Chondrocyte (in vitro differentiated cells): ENCODE measurements at regions not wholly inside any gene's neighbourhood (a gene's known extent, or its start where the extent isn't known, plus 50 kb on each side); places are given as distances from the start of the nearest gene placed in this dataset.

Experiments
- DNase-seq: peaks from one replicate; pipeline ENCODE4 v3.0.0; 2021; ENCODE audit warnings: mixed read lengths, low spot score
- H3K27ac Mint-ChIP-seq: one replicate; pipeline ENCODE4 v1.8.0; 2021; ENCODE audit warnings: mild to moderate bottlenecking, moderate library complexity, mixed read lengths; ENCODE audit not compliant: unreplicated experiment
- H3K27me3 Mint-ChIP-seq: 2 replicates; pipeline ENCODE4 v1.8.0; 2021; ENCODE audit warnings: low read depth, mixed read lengths
- H3K36me3 Mint-ChIP-seq: 2 replicates; pipeline ENCODE4 v1.8.0; 2021; ENCODE audit warnings: low read depth, mixed read lengths
- H3K4me1 Mint-ChIP-seq: 2 replicates; pipeline ENCODE4 v1.8.0; 2021; ENCODE audit warnings: low read depth, mild to moderate bottlenecking, mixed read lengths
- H3K4me3 Mint-ChIP-seq: one replicate; pipeline ENCODE4 v1.8.0; 2021; ENCODE audit warnings: mild to moderate bottlenecking, moderate library complexity, mixed read lengths; ENCODE audit not compliant: unreplicated experiment
- H3K9me3 Mint-ChIP-seq: 2 replicates; pipeline ENCODE4 v1.8.0; 2021; ENCODE audit warnings: low read depth, mixed read lengths
- TF ChIP-seq, protein P1 (sequence below): fragments of 200-600 bp; sonication (generic); IDR thresholded peaks from 2 replicates; pipeline ENCODE4 v1.5.0; 2021; ENCODE audit warnings: antibody characterized with exemption, mild to moderate bottlenecking, moderate library complexity

DNA sequence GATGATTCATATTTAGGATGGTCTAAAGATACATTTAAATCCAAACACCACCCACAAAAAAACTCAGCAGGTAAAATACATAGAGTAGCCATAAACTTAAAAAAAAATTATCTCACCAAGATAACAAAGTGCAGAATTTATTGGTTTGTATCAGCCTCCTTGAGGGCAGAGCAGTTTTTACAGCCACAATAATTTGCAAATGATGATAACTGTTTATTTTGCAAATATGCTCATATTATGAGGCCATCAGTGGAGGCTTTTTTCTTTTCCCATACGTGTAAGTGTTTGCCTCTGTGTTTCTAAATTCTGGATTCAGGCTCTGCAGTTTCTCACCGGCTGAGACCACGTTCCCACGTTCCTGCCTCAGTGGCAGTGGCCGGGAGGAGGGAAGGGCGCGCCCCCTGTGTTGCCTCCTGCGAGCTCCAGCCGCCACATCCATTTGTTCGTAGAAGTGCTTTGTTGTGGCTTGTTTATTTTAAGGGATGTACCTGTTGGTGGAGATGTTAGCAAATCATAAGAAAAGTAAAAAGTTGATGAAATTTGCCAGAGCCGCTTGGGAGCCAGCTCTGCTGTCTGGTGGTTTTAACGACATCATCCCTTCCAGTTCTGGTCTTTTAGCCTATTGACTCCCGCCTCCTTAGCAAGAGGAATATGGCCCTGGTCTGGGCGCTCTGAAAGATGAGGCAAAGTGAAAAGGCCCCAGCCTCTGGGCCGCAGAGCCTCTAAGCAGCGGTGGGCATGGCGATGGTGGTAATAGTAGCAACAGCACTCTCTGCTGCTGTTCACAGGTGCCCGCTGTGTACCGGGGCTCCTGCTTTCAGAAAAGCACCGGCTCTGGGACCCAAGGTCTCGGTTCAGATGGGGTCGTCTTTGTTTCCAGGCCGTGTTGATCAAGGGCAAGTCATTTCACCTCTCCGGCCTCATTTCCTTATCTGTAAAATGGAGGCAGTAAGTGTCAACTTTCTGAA is 66.7 kb upstream of the PPARA start:
- H3K36me3 Mint-ChIP-seq = peaks cover 2% of the 10 kb centered on the region
- no peaks in the 10 kb centered on the region for H3K27me3 Mint-ChIP-seq
- no peak overlapping the region for H3K27ac Mint-ChIP-seq
- H3K4me1 Mint-ChIP-seq = peaks cover 65% of the 10 kb centered on the region
- no peaks in the 10 kb centered on the region for H3K9me3 Mint-ChIP-seq
- peak; percentile 63 for DNase-seq
- TF ChIP-seq, protein P1, sequence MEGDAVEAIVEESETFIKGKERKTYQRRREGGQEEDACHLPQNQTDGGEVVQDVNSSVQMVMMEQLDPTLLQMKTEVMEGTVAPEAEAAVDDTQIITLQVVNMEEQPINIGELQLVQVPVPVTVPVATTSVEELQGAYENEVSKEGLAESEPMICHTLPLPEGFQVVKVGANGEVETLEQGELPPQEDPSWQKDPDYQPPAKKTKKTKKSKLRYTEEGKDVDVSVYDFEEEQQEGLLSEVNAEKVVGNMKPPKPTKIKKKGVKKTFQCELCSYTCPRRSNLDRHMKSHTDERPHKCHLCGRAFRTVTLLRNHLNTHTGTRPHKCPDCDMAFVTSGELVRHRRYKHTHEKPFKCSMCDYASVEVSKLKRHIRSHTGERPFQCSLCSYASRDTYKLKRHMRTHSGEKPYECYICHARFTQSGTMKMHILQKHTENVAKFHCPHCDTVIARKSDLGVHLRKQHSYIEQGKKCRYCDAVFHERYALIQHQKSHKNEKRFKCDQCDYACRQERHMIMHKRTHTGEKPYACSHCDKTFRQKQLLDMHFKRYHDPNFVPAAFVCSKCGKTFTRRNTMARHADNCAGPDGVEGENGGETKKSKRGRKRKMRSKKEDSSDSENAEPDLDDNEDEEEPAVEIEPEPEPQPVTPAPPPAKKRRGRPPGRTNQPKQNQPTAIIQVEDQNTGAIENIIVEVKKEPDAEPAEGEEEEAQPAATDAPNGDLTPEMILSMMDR = no peak
- no peak overlapping the region for H3K4me3 Mint-ChIP-seq

DNA sequence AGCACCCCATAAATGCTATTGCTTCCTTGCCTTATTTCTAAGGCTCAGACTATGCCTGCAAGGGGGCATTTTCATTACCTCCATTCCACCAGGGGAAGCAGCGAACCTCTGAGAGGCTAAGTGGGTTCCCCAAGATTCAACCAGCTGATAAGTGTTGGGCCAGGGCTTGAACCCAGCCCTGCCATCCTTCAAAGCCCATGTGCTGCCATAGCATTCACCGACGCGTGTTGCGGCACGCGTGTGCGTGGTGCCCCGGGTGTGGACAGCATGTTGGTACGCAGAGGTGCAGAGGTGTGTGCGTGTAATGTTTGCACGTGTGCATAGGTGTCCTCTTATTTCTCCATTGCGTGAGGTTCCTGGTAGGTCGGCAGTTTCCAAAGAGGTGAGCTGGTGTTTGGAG is 66.0 kb upstream of the PPARA start:
- no peak overlapping the region for H3K4me3 Mint-ChIP-seq
- no peak for DNase-seq
- H3K27ac Mint-ChIP-seq = no peak overlapping the region
- H3K4me1 Mint-ChIP-seq = peaks cover 65% of the 10 kb centered on the region
- TF ChIP-seq, protein P1 = no peak
- no peaks in the 10 kb centered on the region for H3K27me3 Mint-ChIP-seq
- H3K36me3 Mint-ChIP-seq = peaks cover 2% of the 10 kb centered on the region
- H3K9me3 Mint-ChIP-seq = no peaks in the 10 kb centered on the region

DNA sequence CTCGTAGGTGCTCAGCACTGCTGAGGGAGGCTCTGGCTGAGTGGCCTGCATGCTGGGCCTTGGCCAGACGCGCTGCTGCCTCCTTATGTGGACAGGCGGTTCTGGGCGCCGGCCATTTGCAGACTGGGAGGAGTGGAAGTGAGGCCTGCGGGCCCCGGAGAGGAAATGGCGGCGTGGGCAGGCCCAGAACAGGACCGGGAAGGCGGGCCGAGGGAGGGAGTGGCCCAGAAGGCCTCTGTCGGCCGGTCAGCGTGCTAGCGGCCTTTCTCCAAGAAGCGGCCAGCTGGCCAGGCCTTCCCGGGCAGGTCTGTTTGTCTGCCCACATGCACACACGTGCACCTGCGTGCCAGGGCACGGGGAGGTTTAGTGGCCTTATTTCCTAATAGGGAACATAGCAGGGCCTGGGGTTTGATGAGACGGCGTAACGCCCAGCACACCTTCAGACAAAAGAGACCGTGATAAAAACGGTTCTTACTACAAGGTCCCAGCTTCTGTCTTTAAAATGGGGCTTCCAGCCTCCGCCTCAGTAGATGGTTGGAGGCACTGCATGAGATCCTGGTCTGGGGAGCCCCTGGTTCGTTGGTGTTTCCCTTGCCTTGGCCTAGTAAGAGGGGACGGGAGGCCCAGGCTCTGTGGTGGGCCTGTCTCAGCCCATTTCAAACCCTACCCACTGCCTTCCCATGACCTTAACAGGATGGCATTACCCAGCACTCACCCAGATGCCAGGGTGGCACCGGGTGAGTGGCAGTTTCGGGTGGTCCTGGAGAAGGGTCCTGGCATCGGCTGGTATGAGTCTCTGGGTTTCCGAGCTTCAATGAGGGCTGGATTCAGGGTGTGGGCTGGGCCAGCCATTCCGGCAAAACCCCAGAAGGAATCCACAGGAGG is 65.1 kb upstream of the PPARA start:
- no peaks in the 10 kb centered on the region for H3K9me3 Mint-ChIP-seq
- TF ChIP-seq, protein P1 = no peak
- H3K4me3 Mint-ChIP-seq = no peak overlapping the region
- H3K27me3 Mint-ChIP-seq = no peaks in the 10 kb centered on the region
- H3K36me3 Mint-ChIP-seq = peaks cover 2% of the 10 kb centered on the region
- peak overlapping the region; percentile 63 for H3K27ac Mint-ChIP-seq
- DNase-seq = peak; percentile 92
- peaks cover 67% of the 10 kb centered on the region for H3K4me1 Mint-ChIP-seq

DNA sequence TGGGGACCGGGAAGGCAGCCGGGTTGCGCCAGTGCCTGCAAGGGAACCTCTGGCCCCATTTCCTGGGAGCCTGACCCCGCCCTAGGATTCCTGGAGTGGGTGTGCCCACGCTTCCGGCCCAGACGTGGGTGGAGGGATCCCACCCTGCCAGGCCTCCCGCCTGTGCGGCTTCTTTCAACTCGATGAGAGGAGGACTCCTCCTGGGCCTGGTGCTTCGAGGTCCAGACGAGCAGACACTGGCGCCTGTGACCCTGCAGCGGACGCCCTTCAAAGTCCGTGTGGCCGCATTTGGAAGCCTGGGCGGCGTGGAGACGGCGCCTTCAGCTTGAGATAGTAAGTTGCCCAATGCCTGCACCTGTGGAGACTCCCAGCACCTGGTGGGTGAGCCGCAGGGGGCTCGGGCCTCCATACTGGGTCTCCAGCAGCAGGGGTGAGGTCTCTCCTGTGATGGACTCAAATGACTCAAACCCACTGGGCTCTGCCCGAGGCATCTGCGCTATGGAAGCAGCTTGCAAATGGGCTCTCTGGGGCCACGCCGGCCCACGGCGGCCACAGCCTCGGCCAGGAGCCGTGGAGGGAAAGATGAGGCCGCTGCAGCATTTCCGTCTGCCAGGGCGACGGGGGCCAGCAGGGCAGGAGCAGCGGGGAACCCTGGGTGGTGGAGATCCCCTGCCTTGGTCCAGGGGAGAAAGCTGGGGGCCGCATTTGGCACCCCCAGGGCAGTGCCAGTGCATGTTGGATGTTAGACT is 64.3 kb upstream of the PPARA start:
- Mint-ChIP-seq H3K36me3 (peaks cover 2% of the 10 kb centered on the region), H3K9me3 (no peaks in the 10 kb centered on the region), H3K27ac (peak overlapping the region; percentile 63), H3K27me3 (no peaks in the 10 kb centered on the region), H3K4me3 (no peak overlapping the region), H3K4me1 (peaks cover 68% of the 10 kb centered on the region)
- TF ChIP-seq, protein P1 = no peak
- DNase-seq = peak; percentile 86
